Breast epithelium (tissue), 3 donors: ENCODE measurements at regions not wholly inside any gene's neighbourhood (a gene's known extent, or its start where the extent isn't known, plus 50 kb on each side); places are given as distances from the start of the nearest gene placed in this dataset.

Experiments used
- POLR2A ChIP-seq: fragments of 450-650 bp; IDR thresholded peaks from one replicate; pipeline ENCODE4 v1.6.1; 2016; ENCODE audit warnings: antibody characterized with exemption, mild to moderate bottlenecking, moderate library complexity
- POLR2AphosphoS5 ChIP-seq, 3 donors: sonication (generic); formaldehyde crosslinking; IDR thresholded peaks; one replicate each; pipeline ENCODE4 v1.6.1; 2017; ENCODE audit warnings: antibody characterized with exemption in 3 of 3
- TF ChIP-seq, protein P1 (sequence below), 3 donors: fragments of 450-650 bp; IDR thresholded peaks; one replicate each; pipeline ENCODE4 v1.5.1; 2016 to 2017; ENCODE audit warnings: antibody characterized with exemption in 3 of 3, mild to moderate bottlenecking in 3 of 3, moderate library complexity in 3 of 3

DNA sequence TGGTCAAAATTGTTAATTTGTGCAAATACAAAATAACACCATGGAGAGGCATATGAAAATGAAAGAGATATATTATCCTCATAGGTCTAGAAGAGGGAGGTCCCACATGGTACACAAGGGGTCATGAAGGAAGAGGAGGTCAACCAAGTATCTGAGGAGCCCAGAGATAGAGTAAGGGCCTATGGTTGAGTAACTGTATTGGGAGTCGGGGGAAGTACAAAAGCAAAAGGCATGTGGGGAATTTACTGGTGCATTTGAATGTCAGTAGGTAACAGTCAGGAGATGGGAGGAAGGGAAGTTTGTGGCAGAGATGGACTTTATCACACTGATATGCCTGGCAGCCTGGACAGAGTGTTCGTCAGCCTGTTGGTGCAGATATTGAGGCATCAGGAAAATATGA lies 1113.7 kb downstream of the OTOL1 start:
- TF ChIP-seq, protein P1, sequence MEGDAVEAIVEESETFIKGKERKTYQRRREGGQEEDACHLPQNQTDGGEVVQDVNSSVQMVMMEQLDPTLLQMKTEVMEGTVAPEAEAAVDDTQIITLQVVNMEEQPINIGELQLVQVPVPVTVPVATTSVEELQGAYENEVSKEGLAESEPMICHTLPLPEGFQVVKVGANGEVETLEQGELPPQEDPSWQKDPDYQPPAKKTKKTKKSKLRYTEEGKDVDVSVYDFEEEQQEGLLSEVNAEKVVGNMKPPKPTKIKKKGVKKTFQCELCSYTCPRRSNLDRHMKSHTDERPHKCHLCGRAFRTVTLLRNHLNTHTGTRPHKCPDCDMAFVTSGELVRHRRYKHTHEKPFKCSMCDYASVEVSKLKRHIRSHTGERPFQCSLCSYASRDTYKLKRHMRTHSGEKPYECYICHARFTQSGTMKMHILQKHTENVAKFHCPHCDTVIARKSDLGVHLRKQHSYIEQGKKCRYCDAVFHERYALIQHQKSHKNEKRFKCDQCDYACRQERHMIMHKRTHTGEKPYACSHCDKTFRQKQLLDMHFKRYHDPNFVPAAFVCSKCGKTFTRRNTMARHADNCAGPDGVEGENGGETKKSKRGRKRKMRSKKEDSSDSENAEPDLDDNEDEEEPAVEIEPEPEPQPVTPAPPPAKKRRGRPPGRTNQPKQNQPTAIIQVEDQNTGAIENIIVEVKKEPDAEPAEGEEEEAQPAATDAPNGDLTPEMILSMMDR (IDR thresholded peaks at IDR 0.05) = no peak
- no peak for TF ChIP-seq POLR2A
- no peak for TF ChIP-seq POLR2AphosphoS5 (IDR thresholded peaks at IDR 0.05)
